GM04503 (cell line): ENCODE measurements at regions not wholly inside any gene's neighbourhood (a gene's known extent, or its start where the extent isn't known, plus 50 kb on each side); places are given as distances from the start of the nearest gene placed in this dataset.
"Not testable (repeated sequence)": the region's sequence is repeated elsewhere in the genome, so short reads cannot be mapped to it uniquely, and the experiment has no call there.

ENCODE experiments used
- DNase-seq: peaks from one replicate; pipeline ENCODE4 v3.0.0-alpha.2; 2012; ENCODE audit warnings: low read depth

GRCh38 chr15:93943586-93943985, 287.8 kb upstream of the MCTP2 start:
- DNase-seq, result no peak

GRCh38 chr15:93942269-93942694, 289.1 kb upstream of the MCTP2 start:
- no peak for DNase-seq

DNA sequence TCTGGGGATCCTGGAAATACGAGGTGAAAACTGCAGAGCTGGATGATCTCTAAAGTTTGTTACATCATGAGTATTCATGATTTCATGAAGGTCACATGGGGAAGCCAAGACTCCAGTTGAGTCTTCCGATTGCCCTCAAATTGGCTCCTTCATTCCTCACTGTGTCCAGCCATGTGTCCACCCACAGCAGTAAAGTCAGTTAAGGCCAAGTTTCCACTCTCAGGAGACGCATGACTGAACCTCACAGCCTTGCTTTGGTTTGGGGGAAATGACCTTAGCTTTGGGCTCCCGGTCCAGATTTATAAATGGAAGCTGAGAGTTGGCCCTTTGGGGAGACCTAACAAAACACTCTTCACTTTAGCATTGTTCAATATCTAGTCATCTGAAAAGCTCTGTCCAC, 289.7 kb upstream of the MCTP2 start:
- no peak for DNase-seq

- no peak for DNase-seq
These were observed 291.1 kb upstream of the MCTP2 start for GRCh38 chr15:93940226-93940625.

GRCh38 chr15:93932164-93932776, 299.1 kb upstream of the MCTP2 start:
- DNase-seq, result no peak

GRCh38 chr15:93929375-93930094, 301.8 kb upstream of the MCTP2 start:
- DNase-seq, result peak; percentile 65

GRCh38 chr15:93920204-93920603, 311.2 kb upstream of the MCTP2 start:
- no peak for DNase-seq

- not testable (repeated sequence) for DNase-seq
These were observed 312.6 kb upstream of the MCTP2 start for GRCh38 chr15:93918801-93919200.

DNA sequence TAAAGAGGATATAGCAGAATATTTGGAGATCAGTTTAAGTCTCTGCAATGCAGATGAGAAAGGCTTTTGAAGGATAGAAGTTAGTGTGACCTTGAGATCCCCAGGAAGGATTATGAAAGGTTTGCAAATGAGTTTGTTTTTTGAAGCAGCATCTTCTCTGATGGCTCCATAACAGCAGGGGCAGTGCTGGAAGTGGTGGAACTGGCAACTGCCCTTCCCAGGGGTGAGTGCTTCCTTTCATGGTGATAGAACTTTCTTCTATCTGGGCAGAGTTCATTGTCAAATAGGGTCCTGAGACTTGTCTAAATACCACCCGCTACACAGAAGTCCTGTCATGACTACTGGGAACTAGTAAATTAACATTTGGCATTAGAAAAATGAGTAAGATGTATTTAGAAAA, 314.2 kb upstream of the MCTP2 start:
- DNase-seq, result no peak

DNA sequence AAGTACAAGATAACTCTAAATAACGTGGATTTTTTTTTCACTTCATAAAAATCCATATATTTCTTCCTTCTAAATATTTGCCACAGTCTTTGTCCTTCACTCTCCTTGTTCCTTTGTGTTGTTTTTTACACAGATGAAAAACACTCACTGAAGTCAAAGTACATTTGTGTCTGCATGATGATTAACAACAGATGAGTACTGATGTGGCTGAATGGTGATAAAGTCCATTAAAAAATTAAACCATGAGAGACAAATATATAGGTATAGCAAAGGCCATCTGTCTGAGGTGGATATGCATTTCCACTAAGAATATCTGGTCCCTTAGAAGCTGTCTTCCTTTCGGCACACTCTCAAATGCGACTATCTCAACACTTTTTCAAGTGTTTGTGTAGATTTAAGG, 317.5 kb upstream of the MCTP2 start:
- DNase-seq, result no peak

DNA sequence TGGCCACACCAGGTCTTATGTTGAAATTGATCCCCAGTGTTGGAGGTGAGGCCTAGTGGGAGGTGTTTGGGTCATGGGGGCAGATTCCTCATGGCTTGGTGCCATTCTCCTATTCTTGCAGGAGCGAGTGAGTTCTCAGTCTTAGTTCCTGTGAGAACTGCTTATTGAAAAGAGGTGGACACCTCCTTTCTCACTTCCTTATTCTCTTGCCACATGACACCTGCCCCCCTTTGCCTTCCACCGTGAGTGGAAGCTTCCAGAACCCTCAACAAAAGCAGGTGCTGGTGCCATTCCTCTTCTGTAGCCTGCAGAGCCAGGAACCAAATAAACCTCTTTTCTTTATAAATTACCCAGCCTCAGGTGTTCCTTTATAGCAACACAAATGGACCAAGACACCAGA, 318.1 kb upstream of the MCTP2 start:
- DNase-seq, result no peak

- DNase-seq, result no peak
These were observed 330.6 kb upstream of the MCTP2 start for GRCh38 chr15:93900476-93901400.

GRCh38 chr15:93899817-93900216, 331.5 kb upstream of the MCTP2 start:
- DNase-seq, result no peak

DNA sequence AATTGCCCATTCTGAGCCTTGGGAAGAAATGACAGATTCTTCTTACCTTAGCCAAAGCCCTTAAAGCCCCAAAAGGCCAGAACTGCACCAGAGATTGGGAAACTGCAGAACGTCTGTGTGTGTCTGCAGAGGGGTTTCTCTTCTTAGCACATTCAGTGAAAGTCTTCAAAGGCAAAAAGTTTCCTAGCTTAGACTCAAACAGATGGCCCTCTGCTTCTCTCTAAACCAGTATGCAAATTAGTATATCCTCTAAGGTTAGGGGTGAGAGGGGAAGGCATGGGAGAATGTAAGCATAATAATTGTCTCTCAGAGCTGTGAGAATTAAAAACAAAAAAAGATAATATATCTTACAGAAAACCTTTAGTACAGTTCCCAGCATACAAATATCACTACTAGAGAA, 334.0 kb upstream of the MCTP2 start:
- no peak for DNase-seq

- no peak for DNase-seq
These were observed 335.2 kb upstream of the MCTP2 start for GRCh38 chr15:93895976-93896770.

DNA sequence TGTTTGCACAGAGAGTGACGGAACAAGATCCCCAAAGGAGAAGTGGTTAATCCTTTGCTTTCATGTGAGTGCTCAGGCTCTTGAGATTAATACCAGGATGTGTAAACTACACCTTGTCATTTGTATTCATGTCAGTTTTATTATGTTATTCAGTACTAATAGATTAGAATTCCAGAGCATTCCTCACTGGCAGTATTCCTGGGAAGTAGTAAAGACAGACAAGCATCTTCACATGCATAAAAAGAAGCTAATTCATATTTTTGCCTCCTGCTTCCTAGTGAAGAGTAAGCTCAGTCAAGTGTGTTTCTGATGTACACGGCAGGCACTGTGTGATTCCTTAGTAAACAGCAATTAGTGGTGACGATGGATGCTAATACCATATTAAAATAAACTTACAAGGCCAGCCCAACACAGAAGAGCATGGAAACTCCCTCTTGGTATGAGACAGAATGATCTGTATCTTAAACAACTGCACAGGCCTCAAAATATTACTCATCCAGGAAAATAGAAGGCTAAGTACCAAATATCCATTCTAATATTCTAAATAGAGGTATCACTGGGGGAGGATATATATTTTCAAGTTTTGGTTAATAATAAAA, 336.8 kb upstream of the MCTP2 start:
- no peak for DNase-seq

DNA sequence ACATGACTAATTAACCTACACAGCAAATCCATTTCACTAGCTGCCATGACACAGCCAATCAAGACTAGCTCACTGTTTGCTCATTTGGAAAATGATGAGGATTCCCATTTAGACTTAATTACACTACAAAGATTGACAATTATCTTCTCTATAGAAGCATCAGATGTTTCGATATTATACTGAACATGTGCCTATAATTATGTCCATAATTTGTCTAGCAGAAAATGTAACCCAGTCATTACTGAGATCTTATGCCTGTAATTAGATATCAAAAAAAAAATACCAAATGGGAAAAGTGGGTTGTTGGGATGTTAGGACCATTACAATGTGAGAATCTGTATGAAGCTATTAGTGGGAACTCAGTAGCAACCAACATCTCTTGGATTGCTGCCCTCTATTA, 344.2 kb upstream of the MCTP2 start:
- DNase-seq, result no peak

GRCh38 chr15:93882779-93883178, 348.6 kb upstream of the MCTP2 start:
- no peak for DNase-seq

- no peak for DNase-seq
These were observed 349.2 kb upstream of the MCTP2 start for GRCh38 chr15:93882141-93882540.

- DNase-seq, result no peak
These were observed 350.1 kb upstream of the MCTP2 start for GRCh38 chr15:93881310-93881709.

- no peak for DNase-seq
These were observed 351.0 kb upstream of the MCTP2 start for GRCh38 chr15:93880358-93880757.

DNA sequence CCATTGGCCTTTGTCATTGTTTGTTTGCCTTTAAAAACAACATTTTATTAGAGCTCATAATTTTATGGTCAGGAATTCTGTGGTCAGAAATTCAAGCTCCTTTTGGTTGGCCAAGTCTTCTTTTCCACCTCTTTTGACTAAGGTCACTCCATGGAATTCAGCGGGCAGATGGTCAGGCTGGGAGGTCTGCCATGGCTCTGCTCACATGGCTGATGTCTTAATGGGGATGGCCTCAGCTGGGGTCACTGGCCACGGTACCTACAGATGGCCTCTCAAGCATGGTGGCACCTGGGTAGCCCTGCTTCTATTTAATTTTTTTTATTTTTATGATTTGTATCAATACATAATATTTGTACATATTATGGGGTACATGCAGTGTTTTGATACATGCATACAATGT, 360.8 kb upstream of the MCTP2 start:
- no peak for DNase-seq
